NT2/D1 (cell line): ENCODE measurements at regions not wholly inside any gene's neighbourhood (a gene's known extent, or its start where the extent isn't known, plus 50 kb on each side); places are given as distances from the start of the nearest gene placed in this dataset.

ENCODE experiments used
- SUZ12 ChIP-seq: IDR thresholded peaks from 2 replicates; pipeline ENCODE4 v1.6.1; 2011; ENCODE audit not compliant: insufficient read length, insufficient read depth; ENCODE audit errors: extremely low read depth
- YY1 ChIP-seq: IDR thresholded peaks from 2 replicates; pipeline ENCODE4 v1.6.1; 2011; ENCODE audit not compliant: insufficient read length, insufficient read depth
- ZNF274 ChIP-seq: IDR thresholded peaks from 2 replicates; pipeline ENCODE4 v1.6.1; 2011; ENCODE audit warnings: mild to moderate bottlenecking, low read depth, low read length

DNA sequence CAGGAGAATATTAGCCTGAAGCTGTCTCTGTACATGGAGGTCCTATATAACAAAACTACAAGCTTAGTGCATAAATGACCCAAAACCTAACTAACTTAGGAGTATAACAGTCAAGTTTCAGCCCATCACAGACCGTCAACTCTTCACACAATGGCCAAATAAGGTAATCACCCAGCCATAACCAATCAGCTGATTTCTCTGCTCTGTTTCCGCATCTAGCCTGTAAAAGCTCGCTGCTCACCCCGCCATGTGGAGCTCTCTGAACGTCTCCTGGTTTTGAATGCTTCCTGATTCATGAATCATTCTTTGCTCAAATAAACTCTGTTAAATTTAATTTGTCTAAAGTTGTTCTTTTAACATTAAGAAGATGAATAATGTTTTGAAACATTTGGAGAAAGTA lies 593.6 kb downstream of the TMX3 start:
- TF ChIP-seq YY1: no peak
- TF ChIP-seq ZNF274: no peak
- no peak for TF ChIP-seq SUZ12
